Mesothelial cell of epicardium (in vitro differentiated cells): ENCODE measurements at regions not wholly inside any gene's neighbourhood (a gene's known extent, or its start where the extent isn't known, plus 50 kb on each side); places are given as distances from the start of the nearest gene placed in this dataset.
A peak's percentile ranks its signal among the peaks of the same experiment; 100 is the strongest.

ENCODE experiments used
- DNase-seq, 2 experiments: peaks; one replicate each; pipeline ENCODE4 v3.0.0; 2021; ENCODE audit warnings: low spot score in 2 of 2; ENCODE audit not compliant: unreplicated experiment in 2 of 2
- H3K27ac Mint-ChIP-seq: 2 replicates; pipeline ENCODE4 v1.8.0; 2021; ENCODE audit warnings: mixed read lengths
- H3K27me3 Mint-ChIP-seq: 2 replicates; pipeline ENCODE4 v1.8.0; 2021; ENCODE audit warnings: low read depth, mixed read lengths
- H3K36me3 Mint-ChIP-seq: 2 replicates; pipeline ENCODE4 v1.8.0; 2021; ENCODE audit warnings: mixed read lengths
- H3K4me1 Mint-ChIP-seq: 2 replicates; pipeline ENCODE4 v1.8.0; 2021; ENCODE audit warnings: mixed read lengths
- H3K4me3 Mint-ChIP-seq: 2 replicates; pipeline ENCODE4 v1.8.0; 2021; ENCODE audit warnings: mild to moderate bottlenecking, moderate library complexity, mixed read lengths
- H3K9me3 Mint-ChIP-seq: 2 replicates; pipeline ENCODE4 v1.8.0; 2021; ENCODE audit warnings: mixed read lengths
- CTCF ChIP-seq: fragments of 200-600 bp; sonication (generic); IDR thresholded peaks from one replicate; pipeline ENCODE4 v1.5.0; 2021; ENCODE audit warnings: antibody characterized with exemption; ENCODE audit not compliant: unreplicated experiment

- no peaks in the 10 kb centered on the region for H3K36me3 Mint-ChIP-seq
- H3K27me3 Mint-ChIP-seq: peaks cover 30% of the 10 kb centered on the region
- H3K4me3 Mint-ChIP-seq: no peak overlapping the region
- no peaks in the 10 kb centered on the region for H3K4me1 Mint-ChIP-seq
- no peak for TF ChIP-seq CTCF
- H3K27ac Mint-ChIP-seq: no peak overlapping the region
- no peak for DNase-seq
- no peaks in the 10 kb centered on the region for H3K9me3 Mint-ChIP-seq
Observed at GRCh38 chr3:101128001-101128400, 134.8 kb upstream of the ABI3BP start.

- peak overlapping the region; percentile 5 for H3K27ac Mint-ChIP-seq
- TF ChIP-seq CTCF: no peak
- H3K4me3 Mint-ChIP-seq: no peak overlapping the region
- H3K36me3 Mint-ChIP-seq: no peaks in the 10 kb centered on the region
- DNase-seq: no peak
- no peaks in the 10 kb centered on the region for H3K4me1 Mint-ChIP-seq
- peaks cover 36% of the 10 kb centered on the region for H3K27me3 Mint-ChIP-seq
- no peaks in the 10 kb centered on the region for H3K9me3 Mint-ChIP-seq
Observed at GRCh38 chr3:101124125-101124524, 130.9 kb upstream of the ABI3BP start.

GRCh38 chr3:101123081-101123480, 129.9 kb upstream of the ABI3BP start:
- no peak overlapping the region for H3K4me3 Mint-ChIP-seq
- no peak overlapping the region for H3K27ac Mint-ChIP-seq
- no peak for DNase-seq
- peaks cover 36% of the 10 kb centered on the region for H3K27me3 Mint-ChIP-seq
- H3K9me3 Mint-ChIP-seq: no peaks in the 10 kb centered on the region
- TF ChIP-seq CTCF: no peak
- H3K4me1 Mint-ChIP-seq: no peaks in the 10 kb centered on the region
- no peaks in the 10 kb centered on the region for H3K36me3 Mint-ChIP-seq

GRCh38 chr3:101122681-101123080, 129.5 kb upstream of the ABI3BP start:
- no peak for DNase-seq
- Mint-ChIP-seq H3K27me3 (peaks cover 35% of the 10 kb centered on the region), H3K9me3 (no peaks in the 10 kb centered on the region), H3K4me3 (no peak overlapping the region), H3K27ac (no peak overlapping the region), H3K4me1 (no peaks in the 10 kb centered on the region), H3K36me3 (no peaks in the 10 kb centered on the region)
- TF ChIP-seq CTCF: no peak

- DNase-seq: no peak
- Mint-ChIP-seq H3K27ac (no peak overlapping the region), H3K27me3 (peaks cover 21% of the 10 kb centered on the region), H3K4me1 (no peaks in the 10 kb centered on the region), H3K9me3 (peaks cover 3% of the 10 kb centered on the region), H3K4me3 (no peak overlapping the region), H3K36me3 (no peaks in the 10 kb centered on the region)
- TF ChIP-seq CTCF: no peak
Observed at GRCh38 chr3:101120039-101120438, 126.8 kb upstream of the ABI3BP start.

GRCh38 chr3:101119535-101119934, 126.3 kb upstream of the ABI3BP start:
- no peaks in the 10 kb centered on the region for H3K4me1 Mint-ChIP-seq

More at GRCh38 chr3:101119535-101119934, 126.3 kb upstream of the ABI3BP start:
- no peak for DNase-seq
- Mint-ChIP-seq H3K9me3 (peaks cover 3% of the 10 kb centered on the region), H3K27ac (no peak overlapping the region), H3K36me3 (no peaks in the 10 kb centered on the region), H3K27me3 (peaks cover 19% of the 10 kb centered on the region), H3K4me3 (no peak overlapping the region)
- TF ChIP-seq CTCF: no peak
